Adrenal gland (tissue), 9 donors: ENCODE measurements at regions not wholly inside any gene's neighbourhood (a gene's known extent, or its start where the extent isn't known, plus 50 kb on each side); places are given as distances from the start of the nearest gene placed in this dataset.
A peak's percentile ranks its signal among the peaks of the same experiment; 100 is the strongest.

Source experiments
- DNase-seq, 7 donors: peaks; one replicate each; pipeline ENCODE4 v3.0.0-alpha.2; 2019 to 2020
- H3K27ac ChIP-seq, 5 donors: fragments of 200-600 bp; sonication (generic) in 4 of 5; 1 replicate in 3 of 5; 2 replicates in 2 of 5; pipeline versions ENCODE4 v1.5.1 to v1.8.0; 2016 to 2020; ENCODE audit warnings: mild to moderate bottlenecking in 1 of 5
- H3K27me3 ChIP-seq: fragments of 200-600 bp; 2 replicates; pipeline ENCODE4 v1.8.0; 2021
- H3K36me3 ChIP-seq, 2 donors: fragments of 200-600 bp; replicated peaks in 1 of 2; 1 replicate in 1 of 2; 2 replicates in 1 of 2; pipeline versions ENCODE4 v1.5.1 to v1.8.0; 2018 to 2022
- H3K4me1 ChIP-seq, 2 donors: fragments of 200-600 bp; replicated peaks in 1 of 2; 1 replicate in 1 of 2; 2 replicates in 1 of 2; pipeline versions ENCODE4 v1.5.1 to v1.8.0; 2018 to 2021
- H3K4me3 ChIP-seq, 4 donors: fragments of 200-600 bp; sonication (generic) in 3 of 4; one replicate each; pipeline ENCODE4 v1.5.1; 2016 to 2018
- H3K9me3 ChIP-seq, 3 donors: fragments of 200-600 bp; sonication (generic) in 1 of 3; replicated peaks in 1 of 3; 1 replicate in 2 of 3; 2 replicates in 1 of 3; pipeline versions ENCODE4 v1.5.1 to v1.8.0; 2016 to 2021
- CTCF ChIP-seq, 6 experiments: fragments of 450-650 bp in 4 of 6; fragments of 200-600 bp in 2 of 6; sonication (generic) in 1 of 6; IDR thresholded peaks; 1 replicate in 5 of 6; 2 replicates in 1 of 6; pipeline versions ENCODE4 v1.5.1 to v1.8.0; 2016 to 2021; ENCODE audit warnings: antibody characterized with exemption in 6 of 6, mild to moderate bottlenecking in 2 of 6, moderate library complexity in 1 of 6
- POLR2A ChIP-seq, 2 donors: fragments of 450-650 bp; IDR thresholded peaks; one replicate each; pipeline ENCODE4 v1.6.1; 2017; ENCODE audit warnings: antibody characterized with exemption in 2 of 2, mild to moderate bottlenecking in 2 of 2, moderate library complexity in 1 of 2
- WGBS, 4 donors: extraction: QIAGEN DNeasy Blood & Tissue Kit in 2 of 4; methylation state at CpG; one replicate each; pipeline versions ENCODE4 v1.1.5 to v1.1.7; 2013 to 2017; 5-methylcytosine and 5-hydroxymethylcytosine counted together
- intact Hi-C, 2 donors: fragments of 100-400 bp; cut with DNase I; formaldehyde crosslinking; loops; one replicate each; pipeline versions ENCODE4 v1.14.1 to v1.15.0; 2022 to 2023
- donor health status: healthy with polysubstance abuse.
- donor health status: Bipolar disorder and iron deficiency.
- donor health status: DM: yes; HTN: yes; CAD: no.
- donor health status: DM: no; HTN: no; CAD: no.
- donor health status: DM: no; HTN: no; CAD: no.

- no peak overlapping the region for H3K27ac ChIP-seq
- H3K9me3 ChIP-seq: no peaks in the 10 kb centered on the region
- no peak for TF ChIP-seq CTCF (IDR thresholded peaks at IDR 0.05)
- TF ChIP-seq POLR2A (IDR thresholded peaks at IDR 0.05): no peak
- no peak overlapping the region for H3K4me3 ChIP-seq
- WGBS, 4 donors: 96 to 100% (median 100%) methylated on average over 1 of the region's 1 CpG
- intact Hi-C loops: loop anchor here in 1 of 2 donors (10.0 kb wide), 1 partner anchor 1027 kb away; no protein-coding TSS in a partner anchor
- no peaks in the 10 kb centered on the region for H3K27me3 ChIP-seq
- no peaks in the 10 kb centered on the region for H3K4me1 ChIP-seq
- H3K36me3 ChIP-seq: no peaks in the 10 kb centered on the region
- no peak for DNase-seq
Measured at GRCh38 chr17:13977837-13978236, 91.5 kb upstream of the COX10 start.

GRCh38 chr17:13978478-13978877 lies 90.8 kb upstream of the COX10 start:
- DNase-seq: no peak
- 92 to 96% (median 94%) methylated on average over 1 of the region's 1 CpG for WGBS, 4 donors
- no peak overlapping the region for H3K4me3 ChIP-seq
- no peaks in the 10 kb centered on the region for H3K4me1 ChIP-seq
- no peak overlapping the region for H3K27ac ChIP-seq
- intact Hi-C loops: loop anchor here in 1 of 2 donors (10.0 kb wide), 1 partner anchor 1026 kb away; no protein-coding TSS in a partner anchor
- H3K9me3 ChIP-seq: no peaks in the 10 kb centered on the region
- H3K27me3 ChIP-seq: no peaks in the 10 kb centered on the region
- TF ChIP-seq CTCF (IDR thresholded peaks at IDR 0.05): no peak
- TF ChIP-seq POLR2A (IDR thresholded peaks at IDR 0.05): no peak
- H3K36me3 ChIP-seq: no peaks in the 10 kb centered on the region

GRCh38 chr17:13981881-13982280 lies 87.4 kb upstream of the COX10 start:
- H3K4me3 ChIP-seq: no peak overlapping the region
- no peaks in the 10 kb centered on the region for H3K36me3 ChIP-seq
- no peak for TF ChIP-seq POLR2A (IDR thresholded peaks at IDR 0.05)
- TF ChIP-seq CTCF (IDR thresholded peaks at IDR 0.05): no peak
- intact Hi-C loops: no loop called here
- no peaks in the 10 kb centered on the region for H3K4me1 ChIP-seq
- 23 to 28% (median 27%) methylated on average over 3 of the region's 3 CpGs for WGBS, 4 donors
- no peaks in the 10 kb centered on the region for H3K27me3 ChIP-seq
- peak in 3 of 7 donors; percentile 23 to 31 (median 27) for DNase-seq
- H3K9me3 ChIP-seq: no peaks in the 10 kb centered on the region
- H3K27ac ChIP-seq: no peak overlapping the region

- Histone ChIP-seq H3K27ac (no peak overlapping the region), H3K27me3 (no peaks in the 10 kb centered on the region), H3K36me3 (no peaks in the 10 kb centered on the region), H3K4me1 (no peaks in the 10 kb centered on the region), H3K9me3 (no peaks in the 10 kb centered on the region), H3K4me3 (no peak overlapping the region)
- intact Hi-C loops: no loop called here
- TF ChIP-seq POLR2A (IDR thresholded peaks at IDR 0.05): no peak
- no peak for TF ChIP-seq CTCF (IDR thresholded peaks at IDR 0.05)
- WGBS, 4 donors: 47 to 79% (median 55%) methylated on average over 6 of the region's 6 CpGs
- no peak for DNase-seq
Measured at GRCh38 chr17:13984956-13985355, 84.3 kb upstream of the COX10 start.
